Thyroid gland (tissue), 4 donors: ENCODE measurements at regions not wholly inside any gene's neighbourhood (a gene's known extent, or its start where the extent isn't known, plus 50 kb on each side); places are given as distances from the start of the nearest gene placed in this dataset.
"Not testable (repeated sequence)": the region's sequence is repeated elsewhere in the genome, so short reads cannot be mapped to it uniquely, and the experiment has no call there.

Experiments used
- DNase-seq, 2 donors: peaks; one replicate each; pipeline ENCODE4 v3.0.0-alpha.2; 2019
- H3K27ac ChIP-seq, 3 donors: fragments of 200-600 bp; sonication (generic); 1 replicate in 2 of 3; 2 replicates in 1 of 3; pipeline ENCODE4 v1.5.1; 2016 to 2019; ENCODE audit warnings: mild to moderate bottlenecking in 1 of 3, moderate library complexity in 1 of 3
- H3K27me3 ChIP-seq: fragments of 200-600 bp; sonication (generic); one replicate; pipeline ENCODE4 v1.5.1; 2019
- H3K36me3 ChIP-seq, 2 donors: fragments of 200-600 bp; sonication (generic); one replicate each; pipeline ENCODE4 v1.5.1; 2016 to 2019
- H3K4me1 ChIP-seq, 2 donors: fragments of 200-600 bp; sonication (generic); one replicate each; pipeline ENCODE4 v1.5.1; 2017 to 2019
- H3K4me3 ChIP-seq, 3 donors: fragments of 200-600 bp; sonication (generic); replicated peaks in 1 of 3; 1 replicate in 2 of 3; 2 replicates in 1 of 3; pipeline ENCODE4 v1.5.1; 2016; ENCODE audit warnings: mild to moderate bottlenecking in 1 of 3
- H3K9me3 ChIP-seq: fragments of 200-600 bp; sonication (generic); one replicate; pipeline ENCODE4 v1.5.1; 2017
- CTCF ChIP-seq, 6 experiments: fragments of 200-600 bp in 3 of 6; fragments of 450-650 bp in 3 of 6; sonication (generic) in 3 of 6; IDR thresholded peaks; one replicate each; pipeline ENCODE4 v1.5.1; 2016 to 2019; ENCODE audit warnings: antibody characterized with exemption in 6 of 6, mild to moderate bottlenecking in 2 of 6, inconsistent platforms in 1 of 6, moderate library complexity in 1 of 6
- POLR2A ChIP-seq, 2 donors: fragments of 450-650 bp; IDR thresholded peaks; one replicate each; pipeline ENCODE4 v1.6.1; 2017; ENCODE audit warnings: antibody characterized with exemption in 2 of 2, mild to moderate bottlenecking in 2 of 2, moderate library complexity in 1 of 2
- WGBS, 2 donors: methylation state at CpG; one replicate each; pipeline ENCODE4 v1.1.5; 2017; 5-methylcytosine and 5-hydroxymethylcytosine counted together
- intact Hi-C: fragments of 100-400 bp; cut with DNase I; formaldehyde crosslinking; loops from one replicate; pipeline ENCODE4 v1.15.1; 2023

- Histone ChIP-seq H3K27ac (no peak overlapping the region), H3K4me1 (peaks cover 0 to 10% of the 10 kb centered on the region in 2 donors), H3K4me3 (no peak overlapping the region), H3K36me3 (no peaks in the 10 kb centered on the region), H3K9me3 (no peaks in the 10 kb centered on the region), H3K27me3 (peaks cover 29% of the 10 kb centered on the region)
- DNase-seq, result no peak
- intact Hi-C loops, result no loop called here
- WGBS, 2 donors, result 22 to 23% methylated on average over 17 to 21 of the region's 26 CpGs
- TF ChIP-seq CTCF (IDR thresholded peaks at IDR 0.05) (no peak), POLR2A (IDR thresholded peaks at IDR 0.05) (no peak)
Observed at GRCh38 chr22:25281675-25282345, 62.4 kb downstream of the CRYBB2 start.

- WGBS, 2 donors, result 1 to 4% methylated on average over 17 of the region's 17 CpGs
- DNase-seq, result no peak
- intact Hi-C loops, result no loop called here
- Histone ChIP-seq H3K36me3 (no peaks in the 10 kb centered on the region), H3K4me1 (peaks cover 0 to 10% of the 10 kb centered on the region in 2 donors), H3K9me3 (no peaks in the 10 kb centered on the region), H3K4me3 (no peak overlapping the region), H3K27ac (no peak overlapping the region), H3K27me3 (peaks cover 29% of the 10 kb centered on the region)
- no peak for TF ChIP-seq POLR2A (IDR thresholded peaks at IDR 0.05)
- TF ChIP-seq CTCF (IDR thresholded peaks at IDR 0.05), result no peak
Observed at GRCh38 chr22:25282346-25282670, 62.9 kb downstream of the CRYBB2 start.

- TF ChIP-seq POLR2A (IDR thresholded peaks at IDR 0.05) (no peak), CTCF (IDR thresholded peaks at IDR 0.05) (no peak)
- 2 to 3% methylated on average over 30 to 37 of the region's 91 CpGs for WGBS, 2 donors
- H3K4me3 ChIP-seq, result no peak overlapping the region
- no peaks in the 10 kb centered on the region for H3K36me3 ChIP-seq
- H3K27ac ChIP-seq, result no peak overlapping the region
- peaks cover 29% of the 10 kb centered on the region for H3K27me3 ChIP-seq
- H3K4me1 ChIP-seq, result peaks cover 0 to 10% of the 10 kb centered on the region in 2 donors
- peak in 1 of 2 donors; percentile 6 for DNase-seq
- no peaks in the 10 kb centered on the region for H3K9me3 ChIP-seq
- intact Hi-C loops, result no loop called here
Observed at GRCh38 chr22:25282671-25283561, 63.5 kb downstream of the CRYBB2 start.

GRCh38 chr22:25288481-25288880, 69.0 kb downstream of the CRYBB2 start:
- H3K27ac ChIP-seq, intact Hi-C loops, H3K36me3 ChIP-seq, DNase-seq, H3K9me3 ChIP-seq, H3K4me1 ChIP-seq, H3K4me3 ChIP-seq: not testable (repeated sequence)
- 67% methylated on average over 1 to 5 of the region's 5 CpGs for WGBS, 2 donors
- peaks cover 16% of the 10 kb centered on the region for H3K27me3 ChIP-seq

- H3K36me3 ChIP-seq, H3K4me1 ChIP-seq, H3K9me3 ChIP-seq, DNase-seq, H3K27me3 ChIP-seq, H3K27ac ChIP-seq, intact Hi-C loops, H3K4me3 ChIP-seq: not testable (repeated sequence)
- WGBS, 2 donors, result 83 to 84% methylated on average over 4 of the region's 4 CpGs
Observed at GRCh38 chr22:25301912-25302311, 82.5 kb downstream of the CRYBB2 start.

- H3K36me3 ChIP-seq, intact Hi-C loops, DNase-seq, H3K4me1 ChIP-seq, H3K27ac ChIP-seq, H3K9me3 ChIP-seq, H3K4me3 ChIP-seq, H3K27me3 ChIP-seq: not testable (repeated sequence)
- 48 to 56% methylated on average over 2 of the region's 4 CpGs for WGBS, 2 donors
Observed at GRCh38 chr22:25309586-25309985, 90.1 kb downstream of the CRYBB2 start.

- DNase-seq, H3K4me3 ChIP-seq, H3K36me3 ChIP-seq, intact Hi-C loops, H3K27ac ChIP-seq, H3K9me3 ChIP-seq, H3K27me3 ChIP-seq, H3K4me1 ChIP-seq: not testable (repeated sequence)
- 31 to 55% methylated on average over 1 to 2 of the region's 5 CpGs for WGBS, 2 donors
Observed at GRCh38 chr22:25311924-25312323, 92.5 kb downstream of the CRYBB2 start.
